Gastrocnemius medialis (tissue), 4 donors: ENCODE measurements at regions not wholly inside any gene's neighbourhood (a gene's known extent, or its start where the extent isn't known, plus 50 kb on each side); places are given as distances from the start of the nearest gene placed in this dataset.

Source experiments
- ATAC-seq, 2 donors: fragments of 150-250 bp; one replicate each; pipeline ENCODE4 v1.9.1; 2016
- DNase-seq, 2 donors: peaks; one replicate each; pipeline ENCODE4 v3.0.0-alpha.2; 2019
- H3K27ac ChIP-seq, 4 donors: fragments of 200-600 bp; sonication (generic); 1 replicate in 1 of 4; 2 replicates in 3 of 4; pipeline ENCODE4 v1.5.1; 2016 to 2018; ENCODE audit warnings: mild to moderate bottlenecking in 2 of 4, moderate library complexity in 1 of 4
- H3K27me3 ChIP-seq, 3 donors: fragments of 200-600 bp; sonication (generic) in 2 of 3; 1 replicate in 1 of 3; 2 replicates in 2 of 3; pipeline versions ENCODE4 v1.5.1 to v1.6.0; 2016 to 2019; ENCODE audit warnings: mild to moderate bottlenecking in 1 of 3, moderate library complexity in 1 of 3
- H3K36me3 ChIP-seq, 2 donors: fragments of 200-600 bp; sonication (generic) in 1 of 2; one replicate each; pipeline ENCODE4 v1.5.1; 2017 to 2018
- H3K4me1 ChIP-seq, 2 donors: fragments of 200-600 bp; sonication (generic) in 1 of 2; one replicate each; pipeline ENCODE4 v1.5.1; 2016 to 2017; ENCODE audit warnings: mild to moderate bottlenecking in 2 of 2
- H3K4me3 ChIP-seq, 4 donors: fragments of 200-600 bp; sonication (generic) in 3 of 4; 1 replicate in 1 of 4; 2 replicates in 3 of 4; pipeline ENCODE4 v1.5.1; 2016 to 2019; ENCODE audit warnings: mild to moderate bottlenecking in 2 of 4
- H3K9me3 ChIP-seq, 3 donors: fragments of 200-600 bp; sonication (generic) in 2 of 3; 1 replicate in 1 of 3; 2 replicates in 2 of 3; pipeline ENCODE4 v1.5.1; 2016 to 2019
- POLR2A ChIP-seq, 2 donors: fragments of 450-650 bp; IDR thresholded peaks; one replicate each; pipeline ENCODE4 v1.6.1; 2017; ENCODE audit warnings: antibody characterized with exemption in 2 of 2, mild to moderate bottlenecking in 2 of 2, moderate library complexity in 2 of 2
- in situ Hi-C, 4 donors: fragments of 200-750 bp; cut with MboI; loops; one replicate each; pipeline versions ENCODE4 v1.15.0 to v1.8.0; 2017; ENCODE audit warnings: low sequenced_read_pairs in 4 of 4
- intact Hi-C: fragments of 100-400 bp; cut with DNase I; formaldehyde crosslinking; loops from one replicate; pipeline ENCODE4 v1.15.1; 2023; ENCODE audit warnings: low total_unique reads
- TF ChIP-seq, protein P1 (sequence below), 5 experiments: fragments of 450-650 bp in 3 of 5; fragments of 200-600 bp in 2 of 5; sonication (generic) in 2 of 5; IDR thresholded peaks in 4 of 5; conservative IDR thresholded peaks in 1 of 5; 1 replicate in 4 of 5; 2 replicates in 1 of 5; pipeline ENCODE4 v1.5.1; 2016 to 2019; ENCODE audit warnings: antibody characterized with exemption in 5 of 5, mild to moderate bottlenecking in 3 of 5, moderate library complexity in 3 of 5

DNA sequence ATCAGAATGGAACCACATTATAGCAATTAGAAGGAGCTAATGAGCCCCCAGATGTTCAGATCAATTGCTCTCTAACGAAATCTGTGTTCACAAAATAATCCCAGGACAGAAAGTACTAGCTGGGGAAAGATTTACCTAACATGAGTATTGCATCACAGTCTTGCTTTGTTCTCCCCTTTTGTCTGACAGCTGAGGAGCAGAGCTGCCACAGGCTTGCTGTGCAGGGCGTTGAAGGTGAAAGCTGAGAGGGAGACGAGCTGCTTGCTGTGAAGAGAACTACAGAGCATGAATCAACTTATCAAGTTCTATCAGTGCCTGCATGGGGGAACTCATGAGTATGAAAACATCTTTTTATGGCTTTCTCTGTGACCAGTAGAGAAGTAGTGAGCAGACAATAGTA, 441.2 kb downstream of the CENPC start:
- TF ChIP-seq, protein P1, sequence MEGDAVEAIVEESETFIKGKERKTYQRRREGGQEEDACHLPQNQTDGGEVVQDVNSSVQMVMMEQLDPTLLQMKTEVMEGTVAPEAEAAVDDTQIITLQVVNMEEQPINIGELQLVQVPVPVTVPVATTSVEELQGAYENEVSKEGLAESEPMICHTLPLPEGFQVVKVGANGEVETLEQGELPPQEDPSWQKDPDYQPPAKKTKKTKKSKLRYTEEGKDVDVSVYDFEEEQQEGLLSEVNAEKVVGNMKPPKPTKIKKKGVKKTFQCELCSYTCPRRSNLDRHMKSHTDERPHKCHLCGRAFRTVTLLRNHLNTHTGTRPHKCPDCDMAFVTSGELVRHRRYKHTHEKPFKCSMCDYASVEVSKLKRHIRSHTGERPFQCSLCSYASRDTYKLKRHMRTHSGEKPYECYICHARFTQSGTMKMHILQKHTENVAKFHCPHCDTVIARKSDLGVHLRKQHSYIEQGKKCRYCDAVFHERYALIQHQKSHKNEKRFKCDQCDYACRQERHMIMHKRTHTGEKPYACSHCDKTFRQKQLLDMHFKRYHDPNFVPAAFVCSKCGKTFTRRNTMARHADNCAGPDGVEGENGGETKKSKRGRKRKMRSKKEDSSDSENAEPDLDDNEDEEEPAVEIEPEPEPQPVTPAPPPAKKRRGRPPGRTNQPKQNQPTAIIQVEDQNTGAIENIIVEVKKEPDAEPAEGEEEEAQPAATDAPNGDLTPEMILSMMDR (IDR thresholded peaks at IDR 0.05 in 4 of 5, conservative IDR thresholded peaks at IDR 0.05 in 1 of 5): no peak
- TF ChIP-seq POLR2A (IDR thresholded peaks at IDR 0.05): no peak
- in situ Hi-C loops: no loop called here
- no peaks in the 10 kb centered on the region for H3K9me3 ChIP-seq

GRCh38 chr4:67103001-67103747, 442.1 kb downstream of the CENPC start:
- Histone ChIP-seq H3K9me3 (no peaks in the 10 kb centered on the region), H3K27ac (no peak overlapping the region), H3K36me3 (no peaks in the 10 kb centered on the region), H3K4me1 (no peaks in the 10 kb centered on the region), H3K27me3 (no peaks in the 10 kb centered on the region), H3K4me3 (no peak overlapping the region)
- no peak for ATAC-seq
- in situ Hi-C loops (no loop called here), intact Hi-C loops (no loop called here)
- DNase-seq: no peak
- TF ChIP-seq, protein P1 (IDR thresholded peaks at IDR 0.05 in 4 of 5, conservative IDR thresholded peaks at IDR 0.05 in 1 of 5): no peak
- TF ChIP-seq POLR2A (IDR thresholded peaks at IDR 0.05): no peak

More for the DNA sequence above, 441.2 kb downstream of the CENPC start:
- intact Hi-C loops: no loop called here
- Histone ChIP-seq H3K4me1 (no peaks in the 10 kb centered on the region), H3K36me3 (no peaks in the 10 kb centered on the region), H3K4me3 (no peak overlapping the region), H3K27me3 (no peaks in the 10 kb centered on the region), H3K27ac (no peak overlapping the region)
- no peak for DNase-seq
- no peak for ATAC-seq

GRCh38 chr4:67101612-67102011, 443.7 kb downstream of the CENPC start:
- Histone ChIP-seq H3K9me3 (no peaks in the 10 kb centered on the region), H3K36me3 (no peaks in the 10 kb centered on the region), H3K4me3 (no peak overlapping the region), H3K27ac (no peak overlapping the region), H3K4me1 (no peaks in the 10 kb centered on the region), H3K27me3 (no peaks in the 10 kb centered on the region)
- intact Hi-C loops (no loop called here), in situ Hi-C loops (no loop called here)
- TF ChIP-seq, protein P1 (IDR thresholded peaks at IDR 0.05 in 4 of 5, conservative IDR thresholded peaks at IDR 0.05 in 1 of 5): no peak
- no peak for TF ChIP-seq POLR2A (IDR thresholded peaks at IDR 0.05)
- DNase-seq: no peak
- no peak for ATAC-seq

DNA sequence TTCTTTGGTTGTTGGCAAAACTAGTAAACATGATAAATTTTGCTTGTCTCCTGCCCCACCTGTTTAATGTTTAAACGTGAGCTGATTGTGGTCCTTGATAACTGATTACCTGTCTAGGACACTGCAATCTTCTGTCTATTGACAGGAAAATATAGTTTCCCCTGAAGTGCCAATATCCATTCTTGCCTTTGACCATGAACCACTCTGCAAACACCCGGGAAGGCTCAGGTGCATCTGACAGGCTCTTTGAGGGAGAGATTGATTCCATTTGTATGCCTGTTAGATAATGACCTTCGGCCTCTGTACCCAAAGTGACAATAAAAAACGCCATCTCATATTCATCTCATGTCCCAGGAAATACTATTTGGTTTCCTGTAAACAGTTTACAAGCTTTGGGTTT, 453.0 kb downstream of the CENPC start:
- ATAC-seq (no peak), DNase-seq (no peak)
- H3K4me3 ChIP-seq: no peak overlapping the region
- TF ChIP-seq POLR2A (IDR thresholded peaks at IDR 0.05): no peak
- TF ChIP-seq, protein P1 (IDR thresholded peaks at IDR 0.05 in 4 of 5, conservative IDR thresholded peaks at IDR 0.05 in 1 of 5): no peak
- in situ Hi-C loops (no loop called here), intact Hi-C loops (no loop called here)
- H3K36me3 ChIP-seq: no peaks in the 10 kb centered on the region
- no peaks in the 10 kb centered on the region for H3K9me3 ChIP-seq
- no peaks in the 10 kb centered on the region for H3K27me3 ChIP-seq
- H3K27ac ChIP-seq: no peak overlapping the region
- no peaks in the 10 kb centered on the region for H3K4me1 ChIP-seq

GRCh38 chr4:67091673-67092072, 453.6 kb downstream of the CENPC start:
- Histone ChIP-seq H3K9me3 (no peaks in the 10 kb centered on the region), H3K36me3 (no peaks in the 10 kb centered on the region), H3K27me3 (no peaks in the 10 kb centered on the region), H3K27ac (no peak overlapping the region), H3K4me3 (no peak overlapping the region), H3K4me1 (no peaks in the 10 kb centered on the region)
- ATAC-seq (no peak), DNase-seq (no peak)
- in situ Hi-C loops (no loop called here), intact Hi-C loops (no loop called here)
- no peak for TF ChIP-seq POLR2A (IDR thresholded peaks at IDR 0.05)
- TF ChIP-seq, protein P1 (IDR thresholded peaks at IDR 0.05 in 4 of 5, conservative IDR thresholded peaks at IDR 0.05 in 1 of 5): no peak
